ENCODE measurements at regions not wholly inside any gene's neighbourhood (a gene's known extent, or its start where the extent isn't known, plus 50 kb on each side); places are given as distances from the start of the nearest gene placed in this dataset.

DNA sequence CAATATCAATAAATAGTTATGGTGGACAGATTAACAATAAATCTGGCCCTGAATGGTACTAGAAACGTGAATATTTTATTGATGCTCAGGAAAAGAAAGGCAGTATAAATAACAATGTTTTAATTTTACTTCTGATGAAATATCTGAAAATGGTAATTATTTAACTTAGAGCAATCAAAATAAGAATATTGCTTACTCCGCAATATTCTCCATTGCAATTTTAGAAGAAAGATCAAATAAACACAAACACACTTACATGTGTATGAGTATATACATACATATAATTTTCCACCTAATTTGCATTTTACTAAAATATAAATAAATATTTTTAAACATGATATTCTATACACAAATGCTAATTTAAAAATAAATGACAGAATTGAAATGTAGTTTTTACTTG is 1130.5 kb downstream of the NCAM2 start (continued):
- TF ChIP-seq, protein P1, sequence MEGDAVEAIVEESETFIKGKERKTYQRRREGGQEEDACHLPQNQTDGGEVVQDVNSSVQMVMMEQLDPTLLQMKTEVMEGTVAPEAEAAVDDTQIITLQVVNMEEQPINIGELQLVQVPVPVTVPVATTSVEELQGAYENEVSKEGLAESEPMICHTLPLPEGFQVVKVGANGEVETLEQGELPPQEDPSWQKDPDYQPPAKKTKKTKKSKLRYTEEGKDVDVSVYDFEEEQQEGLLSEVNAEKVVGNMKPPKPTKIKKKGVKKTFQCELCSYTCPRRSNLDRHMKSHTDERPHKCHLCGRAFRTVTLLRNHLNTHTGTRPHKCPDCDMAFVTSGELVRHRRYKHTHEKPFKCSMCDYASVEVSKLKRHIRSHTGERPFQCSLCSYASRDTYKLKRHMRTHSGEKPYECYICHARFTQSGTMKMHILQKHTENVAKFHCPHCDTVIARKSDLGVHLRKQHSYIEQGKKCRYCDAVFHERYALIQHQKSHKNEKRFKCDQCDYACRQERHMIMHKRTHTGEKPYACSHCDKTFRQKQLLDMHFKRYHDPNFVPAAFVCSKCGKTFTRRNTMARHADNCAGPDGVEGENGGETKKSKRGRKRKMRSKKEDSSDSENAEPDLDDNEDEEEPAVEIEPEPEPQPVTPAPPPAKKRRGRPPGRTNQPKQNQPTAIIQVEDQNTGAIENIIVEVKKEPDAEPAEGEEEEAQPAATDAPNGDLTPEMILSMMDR (IDR thresholded peaks at IDR 0.05) = no peak

DNA sequence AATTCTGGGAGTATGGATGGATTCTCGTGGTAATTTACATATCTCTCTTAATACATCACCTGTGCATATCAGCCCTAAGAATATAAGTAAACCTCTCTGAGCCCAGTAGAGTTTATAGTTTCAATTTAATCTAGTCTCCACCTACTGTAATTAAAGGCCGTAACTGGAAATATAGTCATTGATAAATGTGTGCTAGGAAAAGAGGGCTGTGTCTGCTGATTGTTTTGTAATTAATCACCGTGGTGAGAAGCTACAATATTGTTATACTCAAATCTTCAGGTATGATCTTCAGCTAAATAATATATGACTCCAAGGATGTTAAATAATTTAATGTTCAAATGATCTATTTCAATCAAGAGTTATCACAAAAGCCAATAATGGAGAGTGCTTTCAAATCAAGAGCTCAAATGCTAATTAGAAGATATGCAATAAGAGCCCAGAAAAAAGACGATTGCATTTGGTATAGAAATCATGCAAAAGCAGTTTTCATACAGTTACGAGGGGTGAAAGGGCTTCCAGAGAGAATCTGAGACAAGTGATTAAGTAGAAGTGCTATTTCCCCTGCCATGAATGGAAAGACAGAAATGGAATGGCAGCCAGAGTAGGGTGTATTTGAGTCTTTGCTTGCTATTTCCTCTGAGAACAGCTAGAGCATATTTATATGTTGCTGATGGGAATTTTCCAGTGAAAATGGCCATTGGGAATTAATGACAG is 1134.3 kb downstream of the NCAM2 start:
- H3K9me3 Mint-ChIP-seq = peaks cover 28% of the 10 kb centered on the region
- no peaks in the 10 kb centered on the region for H3K27me3 Mint-ChIP-seq (ENCODE audit: low read depth)
- H3K27ac Mint-ChIP-seq = no peak overlapping the region
- 0 out of 2 replicates have a peak, but pooled peaks cover 3% of the 10 kb centered on the region for H3K36me3 Mint-ChIP-seq
- ChIA-PET POLR2A (no interaction called here), CTCF (no interaction called here)
- no peak overlapping the region for H3K4me3 Mint-ChIP-seq
- ATAC-seq (no peak), DNase-seq (ENCODE audit: low spot score) (no peak)
- TF ChIP-seq ZBTB21 (CRISPR knock-in tag; IDR thresholded peaks at IDR 0.05; ENCODE audit: borderline replicate concordance) (no peak), NR1H2 (CRISPR knock-in tag; IDR thresholded peaks at IDR 0.05) (no peak), ZNF219 (CRISPR knock-in tag; IDR thresholded peaks at IDR 0.05; ENCODE audit: borderline replicate concordance) (no peak), ZNF396 (CRISPR knock-in tag; IDR thresholded peaks at IDR 0.05; ENCODE audit: borderline replicate concordance) (no peak), TP53 (CRISPR knock-in tag; IDR thresholded peaks at IDR 0.05) (no peak), TEAD4 (CRISPR knock-in tag; IDR thresholded peaks at IDR 0.05) (no peak), ZNF423 (CRISPR knock-in tag; IDR thresholded peaks at IDR 0.05) (no peak), NR2C2 (CRISPR knock-in tag; IDR thresholded peaks at IDR 0.05) (no peak), NFYB (CRISPR knock-in tag; conservative IDR thresholded peaks at IDR 0.05; ENCODE audit: low read depth) (no peak), HMGA2 (CRISPR knock-in tag; IDR thresholded peaks at IDR 0.05) (no peak), ZNF416 (CRISPR knock-in tag; IDR thresholded peaks at IDR 0.05) (no peak)
- TF ChIP-seq, protein P2, sequence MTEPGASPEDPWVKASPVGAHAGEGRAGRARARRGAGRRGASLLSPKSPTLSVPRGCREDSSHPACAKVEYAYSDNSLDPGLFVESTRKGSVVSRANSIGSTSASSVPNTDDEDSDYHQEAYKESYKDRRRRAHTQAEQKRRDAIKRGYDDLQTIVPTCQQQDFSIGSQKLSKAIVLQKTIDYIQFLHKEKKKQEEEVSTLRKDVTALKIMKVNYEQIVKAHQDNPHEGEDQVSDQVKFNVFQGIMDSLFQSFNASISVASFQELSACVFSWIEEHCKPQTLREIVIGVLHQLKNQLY (CRISPR knock-in tag; IDR thresholded peaks at IDR 0.05) = no peak
- TF ChIP-seq, protein P3, sequence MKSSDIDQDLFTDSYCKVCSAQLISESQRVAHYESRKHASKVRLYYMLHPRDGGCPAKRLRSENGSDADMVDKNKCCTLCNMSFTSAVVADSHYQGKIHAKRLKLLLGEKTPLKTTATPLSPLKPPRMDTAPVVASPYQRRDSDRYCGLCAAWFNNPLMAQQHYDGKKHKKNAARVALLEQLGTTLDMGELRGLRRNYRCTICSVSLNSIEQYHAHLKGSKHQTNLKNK (CRISPR knock-in tag; IDR thresholded peaks at IDR 0.05) = no peak
- TF ChIP-seq, protein P4, sequence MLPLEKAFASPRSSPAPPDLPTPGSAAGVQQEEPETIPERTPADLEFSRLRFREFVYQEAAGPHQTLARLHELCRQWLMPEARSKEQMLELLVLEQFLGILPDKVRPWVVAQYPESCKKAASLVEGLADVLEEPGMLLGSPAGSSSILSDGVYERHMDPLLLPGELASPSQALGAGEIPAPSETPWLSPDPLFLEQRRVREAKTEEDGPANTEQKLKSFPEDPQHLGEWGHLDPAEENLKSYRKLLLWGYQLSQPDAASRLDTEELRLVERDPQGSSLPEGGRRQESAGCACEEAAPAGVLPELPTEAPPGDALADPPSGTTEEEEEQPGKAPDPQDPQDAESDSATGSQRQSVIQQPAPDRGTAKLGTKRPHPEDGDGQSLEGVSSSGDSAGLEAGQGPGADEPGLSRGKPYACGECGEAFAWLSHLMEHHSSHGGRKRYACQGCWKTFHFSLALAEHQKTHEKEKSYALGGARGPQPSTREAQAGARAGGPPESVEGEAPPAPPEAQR (CRISPR knock-in tag; IDR thresholded peaks at IDR 0.05) = no peak
- TF ChIP-seq, protein P5, sequence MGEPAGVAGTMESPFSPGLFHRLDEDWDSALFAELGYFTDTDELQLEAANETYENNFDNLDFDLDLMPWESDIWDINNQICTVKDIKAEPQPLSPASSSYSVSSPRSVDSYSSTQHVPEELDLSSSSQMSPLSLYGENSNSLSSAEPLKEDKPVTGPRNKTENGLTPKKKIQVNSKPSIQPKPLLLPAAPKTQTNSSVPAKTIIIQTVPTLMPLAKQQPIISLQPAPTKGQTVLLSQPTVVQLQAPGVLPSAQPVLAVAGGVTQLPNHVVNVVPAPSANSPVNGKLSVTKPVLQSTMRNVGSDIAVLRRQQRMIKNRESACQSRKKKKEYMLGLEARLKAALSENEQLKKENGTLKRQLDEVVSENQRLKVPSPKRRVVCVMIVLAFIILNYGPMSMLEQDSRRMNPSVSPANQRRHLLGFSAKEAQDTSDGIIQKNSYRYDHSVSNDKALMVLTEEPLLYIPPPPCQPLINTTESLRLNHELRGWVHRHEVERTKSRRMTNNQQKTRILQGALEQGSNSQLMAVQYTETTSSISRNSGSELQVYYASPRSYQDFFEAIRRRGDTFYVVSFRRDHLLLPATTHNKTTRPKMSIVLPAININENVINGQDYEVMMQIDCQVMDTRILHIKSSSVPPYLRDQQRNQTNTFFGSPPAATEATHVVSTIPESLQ (CRISPR knock-in tag; IDR thresholded peaks at IDR 0.05) = no peak
- TF ChIP-seq, protein P6, sequence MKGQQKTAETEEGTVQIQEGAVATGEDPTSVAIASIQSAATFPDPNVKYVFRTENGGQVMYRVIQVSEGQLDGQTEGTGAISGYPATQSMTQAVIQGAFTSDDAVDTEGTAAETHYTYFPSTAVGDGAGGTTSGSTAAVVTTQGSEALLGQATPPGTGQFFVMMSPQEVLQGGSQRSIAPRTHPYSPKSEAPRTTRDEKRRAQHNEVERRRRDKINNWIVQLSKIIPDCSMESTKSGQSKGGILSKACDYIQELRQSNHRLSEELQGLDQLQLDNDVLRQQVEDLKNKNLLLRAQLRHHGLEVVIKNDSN (CRISPR knock-in tag; IDR thresholded peaks at IDR 0.05) = no peak
- TF ChIP-seq, protein P7, sequence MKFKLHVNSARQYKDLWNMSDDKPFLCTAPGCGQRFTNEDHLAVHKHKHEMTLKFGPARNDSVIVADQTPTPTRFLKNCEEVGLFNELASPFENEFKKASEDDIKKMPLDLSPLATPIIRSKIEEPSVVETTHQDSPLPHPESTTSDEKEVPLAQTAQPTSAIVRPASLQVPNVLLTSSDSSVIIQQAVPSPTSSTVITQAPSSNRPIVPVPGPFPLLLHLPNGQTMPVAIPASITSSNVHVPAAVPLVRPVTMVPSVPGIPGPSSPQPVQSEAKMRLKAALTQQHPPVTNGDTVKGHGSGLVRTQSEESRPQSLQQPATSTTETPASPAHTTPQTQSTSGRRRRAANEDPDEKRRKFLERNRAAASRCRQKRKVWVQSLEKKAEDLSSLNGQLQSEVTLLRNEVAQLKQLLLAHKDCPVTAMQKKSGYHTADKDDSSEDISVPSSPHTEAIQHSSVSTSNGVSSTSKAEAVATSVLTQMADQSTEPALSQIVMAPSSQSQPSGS (CRISPR knock-in tag; IDR thresholded peaks at IDR 0.05; ENCODE audit: borderline replicate concordance, low read depth) = no peak
- TF ChIP-seq, protein P8, sequence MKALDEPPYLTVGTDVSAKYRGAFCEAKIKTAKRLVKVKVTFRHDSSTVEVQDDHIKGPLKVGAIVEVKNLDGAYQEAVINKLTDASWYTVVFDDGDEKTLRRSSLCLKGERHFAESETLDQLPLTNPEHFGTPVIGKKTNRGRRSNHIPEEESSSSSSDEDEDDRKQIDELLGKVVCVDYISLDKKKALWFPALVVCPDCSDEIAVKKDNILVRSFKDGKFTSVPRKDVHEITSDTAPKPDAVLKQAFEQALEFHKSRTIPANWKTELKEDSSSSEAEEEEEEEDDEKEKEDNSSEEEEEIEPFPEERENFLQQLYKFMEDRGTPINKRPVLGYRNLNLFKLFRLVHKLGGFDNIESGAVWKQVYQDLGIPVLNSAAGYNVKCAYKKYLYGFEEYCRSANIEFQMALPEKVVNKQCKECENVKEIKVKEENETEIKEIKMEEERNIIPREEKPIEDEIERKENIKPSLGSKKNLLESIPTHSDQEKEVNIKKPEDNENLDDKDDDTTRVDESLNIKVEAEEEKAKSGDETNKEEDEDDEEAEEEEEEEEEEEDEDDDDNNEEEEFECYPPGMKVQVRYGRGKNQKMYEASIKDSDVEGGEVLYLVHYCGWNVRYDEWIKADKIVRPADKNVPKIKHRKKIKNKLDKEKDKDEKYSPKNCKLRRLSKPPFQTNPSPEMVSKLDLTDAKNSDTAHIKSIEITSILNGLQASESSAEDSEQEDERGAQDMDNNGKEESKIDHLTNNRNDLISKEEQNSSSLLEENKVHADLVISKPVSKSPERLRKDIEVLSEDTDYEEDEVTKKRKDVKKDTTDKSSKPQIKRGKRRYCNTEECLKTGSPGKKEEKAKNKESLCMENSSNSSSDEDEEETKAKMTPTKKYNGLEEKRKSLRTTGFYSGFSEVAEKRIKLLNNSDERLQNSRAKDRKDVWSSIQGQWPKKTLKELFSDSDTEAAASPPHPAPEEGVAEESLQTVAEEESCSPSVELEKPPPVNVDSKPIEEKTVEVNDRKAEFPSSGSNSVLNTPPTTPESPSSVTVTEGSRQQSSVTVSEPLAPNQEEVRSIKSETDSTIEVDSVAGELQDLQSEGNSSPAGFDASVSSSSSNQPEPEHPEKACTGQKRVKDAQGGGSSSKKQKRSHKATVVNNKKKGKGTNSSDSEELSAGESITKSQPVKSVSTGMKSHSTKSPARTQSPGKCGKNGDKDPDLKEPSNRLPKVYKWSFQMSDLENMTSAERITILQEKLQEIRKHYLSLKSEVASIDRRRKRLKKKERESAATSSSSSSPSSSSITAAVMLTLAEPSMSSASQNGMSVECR (CRISPR knock-in tag; IDR thresholded peaks at IDR 0.05; ENCODE audit: borderline replicate concordance) = no peak
- peaks cover 6% of the 10 kb centered on the region; the same call in 1 of the 2 replicates for H3K4me1 Mint-ChIP-seq

Measured in WTC11 (cell line).